GM12878 (cell line): ENCODE measurements at regions not wholly inside any gene's neighbourhood (a gene's known extent, or its start where the extent isn't known, plus 50 kb on each side); places are given as distances from the start of the nearest gene placed in this dataset.

Source experiments
- ATAC-seq: fragments of 200-7000 bp; cut with Tn5 transposase; 3 replicates; pipeline ENCODE4 v1.9.1; 2020; ENCODE audit warnings: mild to moderate bottlenecking, moderate library complexity
- BruUV-seq: library from RNA; stranded (reverse); fragments of 400-500 nt; replicated peaks from 2 replicates; lab custom pipeline; 2021; lab: Mats Ljungman, UMichigan
- CTCF ChIA-PET: fragments of 300-600 bp; sonication (Branson Sonifier 250); formaldehyde crosslinking; extraction: SDS; loops from one replicate; lab custom pipeline; 2021; ENCODE audit warnings: inconsistent platforms; lab: Yijun Ruan, JAX
- POLR2A ChIA-PET: fragments of 350-600 bp; formaldehyde crosslinking; extraction: SDS; loops from one replicate; lab custom pipeline; 2021; ENCODE audit warnings: inconsistent platforms; lab: Charles Lee
- RAD21 ChIA-PET: fragments of 300-600 bp; sonication (Branson Sonifier 250); formaldehyde crosslinking; loops from one replicate; lab custom pipeline; 2023; ENCODE audit warnings: antibody characterized with exemption; ENCODE audit not compliant: unreplicated experiment; lab: Charles Lee
- SMC1A ChIA-PET: fragments of 300-600 bp; sonication (Branson Sonifier 250); formaldehyde crosslinking; loops from one replicate; lab custom pipeline; 2023; ENCODE audit not compliant: unreplicated experiment, uncharacterized antibody; lab: Charles Lee
- DNase-seq: peaks from one replicate; pipeline ENCODE4 v3.0.0-alpha.2; 2011; ENCODE audit warnings: low read depth, low spot score
- FAIRE-seq: peaks from 3 replicates; lab custom pipeline; 2011; peaks lifted over from hg19 to GRCh38; lab: Jason Lieb, UNC
- H2AFZ ChIP-seq: 2 replicates; pipeline ENCODE4 v1.6.0; 2011; ENCODE audit warnings: low read depth, low read length, control low read depth; ENCODE audit not compliant: control insufficient read depth
- H3K27ac ChIP-seq: 2 replicates; pipeline ENCODE4 v1.5.1; 2011; ENCODE audit warnings: control low read depth; ENCODE audit not compliant: control insufficient read depth, insufficient read depth
- H3K27me3 ChIP-seq, 2 experiments: replicated peaks in 1 of 2; 2 replicates each; pipeline versions ENCODE4 v1.6.0 to v1.6.1; 2011; ENCODE audit warnings: low read length in 1 of 2; ENCODE audit not compliant: control insufficient read depth in 2 of 2, insufficient read depth in 2 of 2
- H3K36me3 ChIP-seq, 2 experiments: 2 replicates each; pipeline ENCODE4 v1.5.1; 2011; ENCODE audit warnings: low read length in 1 of 2; ENCODE audit not compliant: control insufficient read depth in 2 of 2, insufficient read depth in 2 of 2
- H3K4me1 ChIP-seq: 2 replicates; pipeline ENCODE4 v1.6.1; 2011; ENCODE audit warnings: mild to moderate bottlenecking, low read length, moderate library complexity, mixed read lengths; ENCODE audit not compliant: control insufficient read depth, insufficient read depth
- H3K4me2 ChIP-seq: 2 replicates; pipeline ENCODE4 v1.6.0; 2011; ENCODE audit warnings: control low read depth; ENCODE audit not compliant: control insufficient read depth, insufficient read depth
- H3K4me3 ChIP-seq: fragments of 200-600 bp; sonication (generic); 2 replicates; pipeline ENCODE4 v1.5.1; 2016
- H3K79me2 ChIP-seq: 2 replicates; pipeline ENCODE4 v1.6.0; 2011; ENCODE audit warnings: low read length; ENCODE audit not compliant: control insufficient read depth, insufficient read depth
- H3K9ac ChIP-seq: 2 replicates; pipeline ENCODE4 v1.8.0; 2011; ENCODE audit warnings: low read length, control low read depth, mixed read lengths; ENCODE audit not compliant: control insufficient read depth, insufficient read depth
- H3K9me3 ChIP-seq: replicated peaks from 3 replicates; pipeline ENCODE4 v1.5.1; 2011; ENCODE audit warnings: mild to moderate bottlenecking, low read length; ENCODE audit not compliant: control insufficient read depth, insufficient read depth
- H4K20me1 ChIP-seq: 2 replicates; pipeline ENCODE4 v1.6.0; 2011; ENCODE audit not compliant: control insufficient read depth, insufficient read depth
- ATF7 ChIP-seq: fragments of 450-650 bp; IDR thresholded peaks from 2 replicates; pipeline ENCODE4 v1.6.1; 2016; ENCODE audit warnings: low read depth, mild to moderate bottlenecking
- RUNX3 ChIP-seq: IDR thresholded peaks from 2 replicates; pipeline ENCODE4 v1.6.1; 2012; ENCODE audit warnings: low read length, inconsistent platforms
- ZBTB40 ChIP-seq: fragments of 450-650 bp; IDR thresholded peaks from 2 replicates; pipeline ENCODE4 v1.6.1; 2016; ENCODE audit warnings: mild to moderate bottlenecking, moderate library complexity, borderline replicate concordance
- WGBS: methylation state at CpG from one replicate; pipeline ENCODE4 v1.1.6; 2016; ENCODE audit warnings: low lambda C conversion rate; ENCODE audit not compliant: insufficient replicate concordance, insufficient coverage; ENCODE audit errors: missing lambda C conversion rate; 5-methylcytosine and 5-hydroxymethylcytosine counted together
- in situ Hi-C: fragments of 300-500 bp; cut with MboI; formaldehyde crosslinking; loops from 9 replicates; pipeline ENCODE4 v1.14.3; 2018; ENCODE audit warnings: mixed read lengths
- intact Hi-C: fragments of 100-400 bp; cut with micrococcal nuclease; formaldehyde crosslinking; loops from one replicate; pipeline ENCODE4 v1.14.2; 2022; ENCODE audit not compliant: unreplicated experiment

GRCh38 chr11:130652671-130653335, 204.4 kb downstream of the ADAMTS15 start:
- H3K79me2 ChIP-seq: no peaks in the 10 kb centered on the region
- H3K27me3 ChIP-seq: peaks cover 0 to 2% of the 10 kb centered on the region in 2 experiments; a peak in 1 of 4 replicates
- RAD21 ChIA-PET: no interaction called here
- DNase-seq: no peak
- H3K4me3 ChIP-seq: no peak overlapping the region
- ATAC-seq: no peak
- intact Hi-C loops: no loop called here
- no TSS peak for BruUV-seq
- TF ChIP-seq RUNX3 (peak; percentile 29; the same call in 1 of the 2 replicates), ATF7 (no peak), ZBTB40 (peak; percentile 83)
- TF ChIP-seq, all 136 proteins: peak for 2
- H2AFZ ChIP-seq: no peak overlapping the region
- in situ Hi-C loops: no loop called here
- 34% methylated on average over 3 of the region's 3 CpGs for WGBS
- ChIA-PET POLR2A (no interaction called here), SMC1A (interaction anchor here (0.6 to 2.3 kb wide), 2 partner anchors 18 to 75 kb away, joined by 3 to 8 read pairs; no protein-coding TSS in a partner anchor), CTCF (interaction anchor here (1.2 kb wide), 1 partner anchor 209 kb away, joined by 3 read pairs; no protein-coding TSS in a partner anchor)
- no peaks in the 10 kb centered on the region for H4K20me1 ChIP-seq
- no peaks in the 10 kb centered on the region for H3K9me3 ChIP-seq
- no peak overlapping the region for H3K27ac ChIP-seq
- H3K4me2 ChIP-seq: no peak overlapping the region
- no peaks in the 10 kb centered on the region for H3K36me3 ChIP-seq
- H3K9ac ChIP-seq: no peak overlapping the region
- no peaks in the 10 kb centered on the region for H3K4me1 ChIP-seq
- FAIRE-seq: no peak
